ENCODE measurements at regions not wholly inside any gene's neighbourhood (a gene's known extent, or its start where the extent isn't known, plus 50 kb on each side); places are given as distances from the start of the nearest gene placed in this dataset.

GRCh38 chrX:116732214-116732613 is 269.4 kb upstream of the CT83 start:
- TF ChIP-seq CTCF (IDR thresholded peaks at IDR 0.05; ENCODE audit: low read depth, low read length, missing input control) (no peak), RAD21 (IDR thresholded peaks at IDR 0.05) (no peak), GABPA (IDR thresholded peaks at IDR 0.05 in 1 of 2, conservative IDR thresholded peaks at IDR 0.05 in 1 of 2) (no peak), SP1 (IDR thresholded peaks at IDR 0.05) (no peak), YY1 (IDR thresholded peaks at IDR 0.05) (no peak), RXRA (IDR thresholded peaks at IDR 0.05) (peak; percentile 37 to 63), REST (IDR thresholded peaks at IDR 0.05) (no peak), NR2F2 (IDR thresholded peaks at IDR 0.05) (no peak), JUND (IDR thresholded peaks at IDR 0.05) (no peak), HNF4A (conservative IDR thresholded peaks at IDR 0.05) (no peak), HNF4G (IDR thresholded peaks at IDR 0.05) (no peak), TAF1 (conservative IDR thresholded peaks at IDR 0.05) (no peak)
- TF ChIP-seq, protein P1, sequence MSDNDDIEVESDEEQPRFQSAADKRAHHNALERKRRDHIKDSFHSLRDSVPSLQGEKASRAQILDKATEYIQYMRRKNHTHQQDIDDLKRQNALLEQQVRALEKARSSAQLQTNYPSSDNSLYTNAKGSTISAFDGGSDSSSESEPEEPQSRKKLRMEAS (IDR thresholded peaks at IDR 0.05) = no peak
